H9 (cell line): ENCODE measurements at regions not wholly inside any gene's neighbourhood (a gene's known extent, or its start where the extent isn't known, plus 50 kb on each side); places are given as distances from the start of the nearest gene placed in this dataset.

Experiments used
- DNase-seq: peaks from one replicate; pipeline ENCODE4 v3.0.0-alpha.2; 2017
- H2AFZ ChIP-seq: one replicate; pipeline ENCODE4 v1.6.1; 2013; ENCODE audit warnings: mild to moderate bottlenecking, low read length, control low read depth, moderate library complexity
- H2AK5ac ChIP-seq: 2 replicates; pipeline ENCODE4 v1.6.1; 2013; ENCODE audit warnings: low read length, control low read depth, mixed read lengths; ENCODE audit not compliant: insufficient read length
- H2BK120ac ChIP-seq: one replicate; pipeline ENCODE4 v1.6.1; 2013; ENCODE audit warnings: low read depth, mild to moderate bottlenecking, low read length, control low read depth, inconsistent platforms; ENCODE audit not compliant: poor library complexity, severe bottlenecking
- H2BK12ac ChIP-seq: 2 replicates; pipeline ENCODE4 v1.6.1; 2013; ENCODE audit warnings: low read length, control low read depth, mixed read lengths, low read depth; ENCODE audit not compliant: insufficient read length
- H2BK15ac ChIP-seq: 2 replicates; pipeline ENCODE4 v1.6.1; 2013; ENCODE audit warnings: low read depth, low read length, control low read depth
- H2BK20ac ChIP-seq: one replicate; pipeline ENCODE4 v1.6.1; 2013; ENCODE audit warnings: low read depth, mild to moderate bottlenecking, low read length, control low read depth, inconsistent platforms; ENCODE audit not compliant: poor library complexity, severe bottlenecking
- H2BK5ac ChIP-seq: 2 replicates; pipeline ENCODE4 v1.6.1; 2013; ENCODE audit warnings: low read length, control low read depth, mixed read lengths; ENCODE audit not compliant: insufficient read length
- H3K14ac ChIP-seq: 2 replicates; pipeline ENCODE4 v1.6.1; 2013; ENCODE audit warnings: low read length, control low read depth; ENCODE audit not compliant: insufficient read depth
- H3K18ac ChIP-seq: 2 replicates; pipeline ENCODE4 v1.6.1; 2013; ENCODE audit warnings: low read depth, mild to moderate bottlenecking, mixed read lengths, low read length, control low read depth; ENCODE audit not compliant: insufficient read length
- H3K23ac ChIP-seq: 2 replicates; pipeline ENCODE4 v1.6.1; 2013; ENCODE audit warnings: low read length, control low read depth, mixed read lengths, low read depth; ENCODE audit not compliant: insufficient read length
- H3K23me2 ChIP-seq: 2 replicates; pipeline ENCODE4 v1.6.1; 2013; ENCODE audit warnings: low read depth, mild to moderate bottlenecking, mixed read lengths, low read length, control low read depth; ENCODE audit not compliant: insufficient read length, poor library complexity, severe bottlenecking
- H3K27ac ChIP-seq: 2 replicates; pipeline ENCODE4 v1.5.1; 2013; ENCODE audit warnings: low read length, control low read depth, mixed read lengths, low read depth; ENCODE audit not compliant: insufficient read length
- H3K27me3 ChIP-seq: 2 replicates; pipeline ENCODE4 v1.6.1; 2013; ENCODE audit warnings: low read length, control low read depth, inconsistent platforms; ENCODE audit not compliant: insufficient read depth
- H3K4ac ChIP-seq: 2 replicates; pipeline ENCODE4 v1.6.1; 2013; ENCODE audit warnings: low read depth, mild to moderate bottlenecking, control low read depth, inconsistent platforms, low read length, moderate library complexity
- H3K4me1 ChIP-seq: 2 replicates; pipeline ENCODE4 v1.6.1; 2013; ENCODE audit warnings: low read length, control low read depth, inconsistent platforms; ENCODE audit not compliant: insufficient read depth
- H3K4me2 ChIP-seq: 2 replicates; pipeline ENCODE4 v1.6.1; 2013; ENCODE audit warnings: low read length, control low read depth, mixed read lengths; ENCODE audit not compliant: insufficient read length, insufficient read depth
- H3K56ac ChIP-seq: 2 replicates; pipeline ENCODE4 v1.6.1; 2013; ENCODE audit warnings: low read depth, mild to moderate bottlenecking, mixed read lengths, low read length, control low read depth; ENCODE audit not compliant: insufficient read length
- H3K79me1 ChIP-seq: 2 replicates; pipeline ENCODE4 v1.6.1; 2013; ENCODE audit warnings: low read depth, mild to moderate bottlenecking, moderate library complexity, low read length, control low read depth, inconsistent platforms; ENCODE audit not compliant: insufficient read depth, poor library complexity, severe bottlenecking
- H3K79me2 ChIP-seq: 2 replicates; pipeline ENCODE4 v1.6.1; 2013; ENCODE audit warnings: low read length, control low read depth, inconsistent platforms; ENCODE audit not compliant: insufficient read depth
- H3K9ac ChIP-seq: 2 replicates; pipeline ENCODE4 v1.6.1; 2013; ENCODE audit warnings: low read length, control low read depth, mixed read lengths; ENCODE audit not compliant: insufficient read length; ENCODE audit errors: extremely low read depth
- H3K9me3 ChIP-seq: one replicate; pipeline ENCODE4 v1.6.1; 2013; ENCODE audit warnings: low read depth, low read length, inconsistent platforms; ENCODE audit not compliant: control insufficient read depth
- H3T11ph ChIP-seq: one replicate; pipeline ENCODE4 v1.6.1; 2013; ENCODE audit warnings: mild to moderate bottlenecking, low read length, control low read depth, inconsistent platforms
- H4K20me1 ChIP-seq: one replicate; pipeline ENCODE4 v1.6.1; 2013; ENCODE audit not compliant: control insufficient read depth, insufficient read length, insufficient read depth
- H4K5ac ChIP-seq: 2 replicates; pipeline ENCODE4 v1.6.1; 2013; ENCODE audit warnings: low read depth, mild to moderate bottlenecking, mixed read lengths, low read length, control low read depth; ENCODE audit not compliant: insufficient read length
- H4K8ac ChIP-seq: replicated peaks from 2 replicates; pipeline ENCODE4 v1.6.1; 2013; ENCODE audit warnings: low read length, control low read depth, mixed read lengths, low read depth; ENCODE audit not compliant: insufficient read length
- H4K91ac ChIP-seq: 2 replicates; pipeline ENCODE4 v1.6.1; 2013; ENCODE audit warnings: low read depth, mild to moderate bottlenecking, moderate library complexity, mixed read lengths, low read length, control low read depth; ENCODE audit not compliant: insufficient read length
- H3K27ac Mint-ChIP-seq, 3 experiments: 2 replicates in 2 of 3; 3 replicates in 1 of 3; pipeline ENCODE4 v1.8.0; 2020 to 2021; ENCODE audit warnings: mixed read lengths in 3 of 3, mild to moderate bottlenecking in 1 of 3, moderate library complexity in 1 of 3
- H3K27me3 Mint-ChIP-seq: 2 replicates; pipeline ENCODE4 v1.8.0; 2021; ENCODE audit warnings: low read depth, mild to moderate bottlenecking, moderate library complexity, mixed read lengths
- H3K36me3 Mint-ChIP-seq, 3 experiments: 2 replicates in 2 of 3; 3 replicates in 1 of 3; pipeline ENCODE4 v1.8.0; 2020 to 2021; ENCODE audit warnings: low read depth in 3 of 3, mixed read lengths in 3 of 3; ENCODE audit not compliant: insufficient read depth in 1 of 3
- H3K4me1 Mint-ChIP-seq, 2 experiments: 2 replicates each; pipeline ENCODE4 v1.8.0; 2020; ENCODE audit warnings: mixed read lengths in 2 of 2
- H3K4me3 Mint-ChIP-seq, 2 experiments: 2 replicates in 1 of 2; 3 replicates in 1 of 2; pipeline ENCODE4 v1.8.0; 2020 to 2021; ENCODE audit warnings: mild to moderate bottlenecking in 2 of 2, mixed read lengths in 2 of 2, moderate library complexity in 1 of 2
- H3K9me3 Mint-ChIP-seq, 2 experiments: 2 replicates in 1 of 2; 3 replicates in 1 of 2; pipeline ENCODE4 v1.8.0; 2020; ENCODE audit warnings: mild to moderate bottlenecking in 2 of 2, mixed read lengths in 2 of 2, moderate library complexity in 1 of 2
- WGBS: extraction: QIAGEN DNeasy Blood & Tissue Kit; methylation state at CpG from one replicate; pipeline ENCODE4 v1.1.7; 2013; ENCODE audit warnings: missing lambda C conversion rate, low lambda C conversion rate, mixed read lengths; ENCODE audit not compliant: insufficient read length; ENCODE audit errors: extremely low coverage; 5-methylcytosine and 5-hydroxymethylcytosine counted together
- TF ChIP-seq, protein P1 (sequence below): fragments of 200-600 bp; sonication (generic); conservative IDR thresholded peaks from 3 replicates; pipeline ENCODE4 v1.8.0; 2021; ENCODE audit warnings: antibody characterized with exemption, mild to moderate bottlenecking

- Histone ChIP-seq H2BK12ac (no peak overlapping the region), H2BK120ac (no peak overlapping the region), H3K4ac (no peak overlapping the region), H3K27me3 (no peaks in the 10 kb centered on the region), H3K4me1 (no peaks in the 10 kb centered on the region), H3K79me1 (no peaks in the 10 kb centered on the region), H4K20me1 (no peaks in the 10 kb centered on the region), H3K23me2 (no peaks in the 10 kb centered on the region), H3K9ac (no peak overlapping the region), H3K9me3 (no peaks in the 10 kb centered on the region), H3K56ac (no peak overlapping the region), H2AK5ac (no peak overlapping the region), H3K4me2 (no peak overlapping the region), H3K18ac (no peak overlapping the region), H2BK5ac (no peak overlapping the region), H3K27ac (no peak overlapping the region), H4K8ac (no peak overlapping the region), H3K79me2 (no peaks in the 10 kb centered on the region), H2BK20ac (no peak overlapping the region), H3T11ph (no peak overlapping the region), H2BK15ac (no peak overlapping the region), H2AFZ (no peak overlapping the region), H4K91ac (no peak overlapping the region), H4K5ac (no peak overlapping the region), H3K14ac (no peak overlapping the region), H3K23ac (no peak overlapping the region)
- Mint-ChIP-seq H3K4me3 (no peak overlapping the region), H3K4me1 (peaks cover 4 to 8% of the 10 kb centered on the region in 2 experiments), H3K27ac (no peak overlapping the region), H3K27me3 (no peaks in the 10 kb centered on the region), H3K36me3 (no peaks in the 10 kb centered on the region), H3K9me3 (no peaks in the 10 kb centered on the region)
- no CpG with 5 or more reads among the region's 3 CpGs for WGBS
- no peak for DNase-seq
- TF ChIP-seq, protein P1, sequence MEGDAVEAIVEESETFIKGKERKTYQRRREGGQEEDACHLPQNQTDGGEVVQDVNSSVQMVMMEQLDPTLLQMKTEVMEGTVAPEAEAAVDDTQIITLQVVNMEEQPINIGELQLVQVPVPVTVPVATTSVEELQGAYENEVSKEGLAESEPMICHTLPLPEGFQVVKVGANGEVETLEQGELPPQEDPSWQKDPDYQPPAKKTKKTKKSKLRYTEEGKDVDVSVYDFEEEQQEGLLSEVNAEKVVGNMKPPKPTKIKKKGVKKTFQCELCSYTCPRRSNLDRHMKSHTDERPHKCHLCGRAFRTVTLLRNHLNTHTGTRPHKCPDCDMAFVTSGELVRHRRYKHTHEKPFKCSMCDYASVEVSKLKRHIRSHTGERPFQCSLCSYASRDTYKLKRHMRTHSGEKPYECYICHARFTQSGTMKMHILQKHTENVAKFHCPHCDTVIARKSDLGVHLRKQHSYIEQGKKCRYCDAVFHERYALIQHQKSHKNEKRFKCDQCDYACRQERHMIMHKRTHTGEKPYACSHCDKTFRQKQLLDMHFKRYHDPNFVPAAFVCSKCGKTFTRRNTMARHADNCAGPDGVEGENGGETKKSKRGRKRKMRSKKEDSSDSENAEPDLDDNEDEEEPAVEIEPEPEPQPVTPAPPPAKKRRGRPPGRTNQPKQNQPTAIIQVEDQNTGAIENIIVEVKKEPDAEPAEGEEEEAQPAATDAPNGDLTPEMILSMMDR, result no peak
Measured at GRCh38 chr14:81938341-81938740, 404.7 kb upstream of the SEL1L start.
